Fibroblast of lung (primary cell): ENCODE measurements at regions not wholly inside any gene's neighbourhood (a gene's known extent, or its start where the extent isn't known, plus 50 kb on each side); places are given as distances from the start of the nearest gene placed in this dataset.

Experiments
- DNase-seq, 2 donors: peaks; one replicate each; pipeline versions ENCODE4 v3.0.0 to v3.0.0-alpha.2; 2010; ENCODE audit warnings: low read depth in 2 of 2
- H2AFZ ChIP-seq: 2 replicates; pipeline ENCODE4 v1.5.1; 2012; ENCODE audit warnings: low read length, control low read depth, inconsistent platforms
- H3K27ac ChIP-seq: 2 replicates; pipeline ENCODE4 v1.5.1; 2011; ENCODE audit warnings: low read length, control low read depth; ENCODE audit not compliant: insufficient read depth
- H3K27me3 ChIP-seq: 2 replicates; pipeline ENCODE4 v1.5.1; 2011; ENCODE audit warnings: mild to moderate bottlenecking, low read length; ENCODE audit not compliant: control insufficient read depth, insufficient read depth
- H3K36me3 ChIP-seq: 2 replicates; pipeline ENCODE4 v1.5.1; 2011; ENCODE audit warnings: low read length; ENCODE audit not compliant: control insufficient read depth, insufficient read depth
- H3K4me1 ChIP-seq: 2 replicates; pipeline ENCODE4 v1.5.1; 2011; ENCODE audit warnings: low read length; ENCODE audit not compliant: control insufficient read depth, insufficient read depth; ENCODE audit errors: extremely low read depth
- H3K4me2 ChIP-seq: 2 replicates; pipeline ENCODE4 v1.5.1; 2011; ENCODE audit warnings: low read length, control low read depth; ENCODE audit not compliant: insufficient read depth; ENCODE audit errors: extremely low read depth
- H3K4me3 ChIP-seq, 4 experiments: fragments of 200-600 bp in 1 of 4; sonication (generic) in 1 of 4; replicated peaks in 1 of 4; 2 replicates each; pipeline ENCODE4 v1.5.1; 2011 to 2016; ENCODE audit warnings: low read length in 4 of 4, low read depth in 3 of 4, mild to moderate bottlenecking in 3 of 4, control low read depth in 2 of 4, inconsistent platforms in 1 of 4, mixed read lengths in 1 of 4; ENCODE audit not compliant: insufficient read depth in 1 of 4; ENCODE audit errors: control extremely low read depth in 1 of 4
- H3K79me2 ChIP-seq: 2 replicates; pipeline ENCODE4 v1.5.1; 2012; ENCODE audit warnings: mild to moderate bottlenecking, low read length, inconsistent platforms; ENCODE audit not compliant: control insufficient read depth, insufficient read depth
- H3K9ac ChIP-seq: 2 replicates; pipeline ENCODE4 v1.5.1; 2011; ENCODE audit warnings: mild to moderate bottlenecking, low read length, control low read depth; ENCODE audit not compliant: insufficient read depth
- H3K9me3 ChIP-seq: 2 replicates; pipeline ENCODE4 v1.5.1; 2012; ENCODE audit warnings: low read depth, low read length; ENCODE audit not compliant: control insufficient read depth, insufficient read depth
- H4K20me1 ChIP-seq: 2 replicates; pipeline ENCODE4 v1.5.1; 2011; ENCODE audit warnings: low read length; ENCODE audit not compliant: control insufficient read depth, insufficient read depth; ENCODE audit errors: extremely low read depth
- CTCF ChIP-seq, 2 donors: IDR thresholded peaks in 1 of 2; conservative IDR thresholded peaks in 1 of 2; 1 replicate in 1 of 2; 2 replicates in 1 of 2; pipeline ENCODE4 v1.5.1; 2011 to 2012; ENCODE audit warnings: low read length in 2 of 2, control low read depth in 1 of 2, inconsistent platforms in 1 of 2, low read depth in 1 of 2, mild to moderate bottlenecking in 1 of 2
- EZH2 ChIP-seq: IDR thresholded peaks from 2 replicates; pipeline ENCODE4 v1.5.1; 2012; ENCODE audit warnings: low read length, control low read depth, mild to moderate bottlenecking; ENCODE audit errors: missing control alignments

GRCh38 chr12:73308079-73308478, 1035.9 kb downstream of the TRHDE start:
- Histone ChIP-seq H3K9ac (no peak overlapping the region), H3K9me3 (no peaks in the 10 kb centered on the region), H3K36me3 (no peaks in the 10 kb centered on the region), H3K27me3 (no peaks in the 10 kb centered on the region), H3K27ac (no peak overlapping the region), H3K79me2 (no peaks in the 10 kb centered on the region), H3K4me3 (no peak overlapping the region), H4K20me1 (no peaks in the 10 kb centered on the region), H3K4me2 (no peak overlapping the region), H3K4me1 (no peaks in the 10 kb centered on the region), H2AFZ (no peak overlapping the region)
- TF ChIP-seq CTCF (conservative IDR thresholded peaks at IDR 0.05 in 1 of 2, IDR thresholded peaks at IDR 0.05 in 1 of 2; ENCODE audit: low read depth in 1 of 2, low read length in 2 of 2), result no peak
- TF ChIP-seq EZH2, result no peak
- no peak for DNase-seq

GRCh38 chr12:73308747-73309146, 1036.6 kb downstream of the TRHDE start:
- Histone ChIP-seq H3K79me2 (no peaks in the 10 kb centered on the region), H2AFZ (no peak overlapping the region), H3K4me3 (no peak overlapping the region), H3K9me3 (no peaks in the 10 kb centered on the region), H3K9ac (no peak overlapping the region), H3K27me3 (no peaks in the 10 kb centered on the region), H3K36me3 (no peaks in the 10 kb centered on the region), H4K20me1 (no peaks in the 10 kb centered on the region), H3K4me1 (no peaks in the 10 kb centered on the region), H3K4me2 (no peak overlapping the region), H3K27ac (no peak overlapping the region)
- TF ChIP-seq CTCF (conservative IDR thresholded peaks at IDR 0.05 in 1 of 2, IDR thresholded peaks at IDR 0.05 in 1 of 2; ENCODE audit: low read depth in 1 of 2, low read length in 2 of 2), result no peak
- no peak for TF ChIP-seq EZH2
- no peak for DNase-seq

- TF ChIP-seq CTCF (conservative IDR thresholded peaks at IDR 0.05 in 1 of 2, IDR thresholded peaks at IDR 0.05 in 1 of 2; ENCODE audit: low read depth in 1 of 2, low read length in 2 of 2) (no peak), EZH2 (no peak)
- no peaks in the 10 kb centered on the region for H3K27me3 ChIP-seq
These were observed 1049.1 kb downstream of the TRHDE start for GRCh38 chr12:73321319-73321718.

More at GRCh38 chr12:73321319-73321718, 1049.1 kb downstream of the TRHDE start:
- Histone ChIP-seq H3K9ac (no peak overlapping the region), H3K27ac (no peak overlapping the region), H3K9me3 (no peaks in the 10 kb centered on the region), H3K4me1 (no peaks in the 10 kb centered on the region), H3K4me2 (no peak overlapping the region), H4K20me1 (no peaks in the 10 kb centered on the region), H3K79me2 (no peaks in the 10 kb centered on the region), H3K36me3 (no peaks in the 10 kb centered on the region), H3K4me3 (no peak overlapping the region), H2AFZ (no peak overlapping the region)
- DNase-seq, result no peak
